Sigmoid colon (tissue), 4 donors: ENCODE measurements at regions not wholly inside any gene's neighbourhood (a gene's known extent, or its start where the extent isn't known, plus 50 kb on each side); places are given as distances from the start of the nearest gene placed in this dataset.

Source experiments
- CTCF ChIP-seq, 4 experiments: fragments of 450-650 bp in 3 of 4; fragments of 200-600 bp in 1 of 4; IDR thresholded peaks; one replicate each; pipeline ENCODE4 v1.5.1; 2016 to 2019; ENCODE audit warnings: antibody characterized with exemption in 4 of 4, mild to moderate bottlenecking in 3 of 4, moderate library complexity in 2 of 4
- POLR2A ChIP-seq, 2 donors: fragments of 450-650 bp; IDR thresholded peaks; one replicate each; pipeline ENCODE4 v1.6.1; 2016; ENCODE audit warnings: antibody characterized with exemption in 2 of 2, mild to moderate bottlenecking in 2 of 2, moderate library complexity in 2 of 2
- POLR2AphosphoS5 ChIP-seq, 4 donors: sonication (generic); formaldehyde crosslinking; IDR thresholded peaks; one replicate each; pipeline ENCODE4 v1.6.1; 2017; ENCODE audit warnings: antibody characterized with exemption in 4 of 4

- TF ChIP-seq POLR2A (IDR thresholded peaks at IDR 0.05) = no peak
- no peak for TF ChIP-seq CTCF (IDR thresholded peaks at IDR 0.05)
- TF ChIP-seq POLR2AphosphoS5 (IDR thresholded peaks at IDR 0.05) = no peak
Observed at GRCh38 chr12:127052511-127053232, 1214.3 kb upstream of the TMEM132C start.
